ENCODE measurements at regions not wholly inside any gene's neighbourhood (a gene's known extent, or its start where the extent isn't known, plus 50 kb on each side); places are given as distances from the start of the nearest gene placed in this dataset.

GRCh38 chr14:34347683-34348082 lies 114.4 kb downstream of the SPTSSA start:
- H3K4me2 ChIP-seq, result no peak overlapping the region
- CTCF ChIA-PET, result no interaction called here
- POLR2A ChIA-PET (ENCODE audit: unreplicated experiment), result no interaction called here
- TF ChIP-seq EZH2 (IDR thresholded peaks at IDR 0.05; ENCODE audit: low read depth), result no peak
- TF ChIP-seq, protein P1, sequence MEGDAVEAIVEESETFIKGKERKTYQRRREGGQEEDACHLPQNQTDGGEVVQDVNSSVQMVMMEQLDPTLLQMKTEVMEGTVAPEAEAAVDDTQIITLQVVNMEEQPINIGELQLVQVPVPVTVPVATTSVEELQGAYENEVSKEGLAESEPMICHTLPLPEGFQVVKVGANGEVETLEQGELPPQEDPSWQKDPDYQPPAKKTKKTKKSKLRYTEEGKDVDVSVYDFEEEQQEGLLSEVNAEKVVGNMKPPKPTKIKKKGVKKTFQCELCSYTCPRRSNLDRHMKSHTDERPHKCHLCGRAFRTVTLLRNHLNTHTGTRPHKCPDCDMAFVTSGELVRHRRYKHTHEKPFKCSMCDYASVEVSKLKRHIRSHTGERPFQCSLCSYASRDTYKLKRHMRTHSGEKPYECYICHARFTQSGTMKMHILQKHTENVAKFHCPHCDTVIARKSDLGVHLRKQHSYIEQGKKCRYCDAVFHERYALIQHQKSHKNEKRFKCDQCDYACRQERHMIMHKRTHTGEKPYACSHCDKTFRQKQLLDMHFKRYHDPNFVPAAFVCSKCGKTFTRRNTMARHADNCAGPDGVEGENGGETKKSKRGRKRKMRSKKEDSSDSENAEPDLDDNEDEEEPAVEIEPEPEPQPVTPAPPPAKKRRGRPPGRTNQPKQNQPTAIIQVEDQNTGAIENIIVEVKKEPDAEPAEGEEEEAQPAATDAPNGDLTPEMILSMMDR (conservative IDR thresholded peaks at IDR 0.05), result no peak
- H3K9me2 ChIP-seq (ENCODE audit: insufficient read depth), result no peaks in the 10 kb centered on the region
- no peak overlapping the region for H3K27ac ChIP-seq
- no peak overlapping the region for H3K4me3 ChIP-seq
- no peaks in the 10 kb centered on the region for H4K20me1 ChIP-seq (ENCODE audit: insufficient read depth)
- H3K36me3 ChIP-seq (ENCODE audit: low read depth), result no peaks in the 10 kb centered on the region
- no peaks in the 10 kb centered on the region for H3K9me3 ChIP-seq (ENCODE audit: insufficient read depth, low read depth)
- DNase-seq, result no peak
- no peak overlapping the region for H2AFZ ChIP-seq
- BruUV-seq (replicated peaks), result no TSS peak
- no peaks in the 10 kb centered on the region for H3F3A ChIP-seq (ENCODE audit: insufficient read depth, low read depth)
- no peaks in the 10 kb centered on the region for H3K27me3 ChIP-seq (ENCODE audit: insufficient read depth, low read depth)
- H3K4me1 ChIP-seq (replicated peaks; ENCODE audit: insufficient read depth), result no peaks in the 10 kb centered on the region
- H3K79me2 ChIP-seq (ENCODE audit: low read depth), result no peaks in the 10 kb centered on the region
- intact Hi-C loops (cut with micrococcal nuclease; ENCODE audit: unreplicated experiment), result no loop called here

- no peak overlapping the region for H2AFZ ChIP-seq
- H3K4me3 ChIP-seq, result no peak overlapping the region
- no peaks in the 10 kb centered on the region for H3K27me3 ChIP-seq (ENCODE audit: insufficient read depth, low read depth)
- no peaks in the 10 kb centered on the region for H3K9me2 ChIP-seq (ENCODE audit: insufficient read depth)
- intact Hi-C loops (cut with micrococcal nuclease; ENCODE audit: unreplicated experiment), result no loop called here
- no peak overlapping the region for H3K27ac ChIP-seq
- POLR2A ChIA-PET (ENCODE audit: unreplicated experiment), result interaction anchor here (0.7 kb wide), 1 partner anchor 354 kb away, joined by 3 read pairs; no protein-coding TSS in a partner anchor
- H3K4me1 ChIP-seq (replicated peaks; ENCODE audit: insufficient read depth), result no peaks in the 10 kb centered on the region
- H3K4me2 ChIP-seq, result no peak overlapping the region
- BruUV-seq (replicated peaks), result no TSS peak
- H3K36me3 ChIP-seq (ENCODE audit: low read depth), result no peaks in the 10 kb centered on the region
- no peaks in the 10 kb centered on the region for H3K79me2 ChIP-seq (ENCODE audit: low read depth)
- no peaks in the 10 kb centered on the region for H3F3A ChIP-seq (ENCODE audit: insufficient read depth, low read depth)
- DNase-seq, result no peak
- no peaks in the 10 kb centered on the region for H4K20me1 ChIP-seq (ENCODE audit: insufficient read depth)
- no peaks in the 10 kb centered on the region for H3K9me3 ChIP-seq (ENCODE audit: insufficient read depth, low read depth)
- CTCF ChIA-PET, result no interaction called here
- TF ChIP-seq, protein P1 (conservative IDR thresholded peaks at IDR 0.05), result no peak
- TF ChIP-seq EZH2 (IDR thresholded peaks at IDR 0.05; ENCODE audit: low read depth), result no peak
Measured at GRCh38 chr14:34345718-34346465, 116.1 kb downstream of the SPTSSA start.

- Histone ChIP-seq H3K27ac (no peak overlapping the region), H3K4me2 (no peak overlapping the region), H3K4me3 (no peak overlapping the region), H3F3A (ENCODE audit: insufficient read depth, low read depth) (no peaks in the 10 kb centered on the region), H3K27me3 (ENCODE audit: insufficient read depth, low read depth) (no peaks in the 10 kb centered on the region), H4K20me1 (ENCODE audit: insufficient read depth) (no peaks in the 10 kb centered on the region), H3K36me3 (ENCODE audit: low read depth) (no peaks in the 10 kb centered on the region), H3K9me2 (ENCODE audit: insufficient read depth) (no peaks in the 10 kb centered on the region), H3K79me2 (ENCODE audit: low read depth) (no peaks in the 10 kb centered on the region), H3K9me3 (ENCODE audit: insufficient read depth, low read depth) (no peaks in the 10 kb centered on the region), H3K4me1 (replicated peaks; ENCODE audit: insufficient read depth) (no peaks in the 10 kb centered on the region), H2AFZ (no peak overlapping the region)
- ChIA-PET CTCF (no interaction called here), POLR2A (ENCODE audit: unreplicated experiment) (no interaction called here)
- TF ChIP-seq EZH2 (IDR thresholded peaks at IDR 0.05; ENCODE audit: low read depth), result no peak
- TF ChIP-seq, protein P1 (conservative IDR thresholded peaks at IDR 0.05), result no peak
- no peak for DNase-seq
- intact Hi-C loops (cut with micrococcal nuclease; ENCODE audit: unreplicated experiment), result no loop called here
- BruUV-seq (replicated peaks), result no TSS peak
Measured at GRCh38 chr14:34344318-34344717, 117.7 kb downstream of the SPTSSA start.
